H1 (cell line): ENCODE measurements at regions not wholly inside any gene's neighbourhood (a gene's known extent, or its start where the extent isn't known, plus 50 kb on each side); places are given as distances from the start of the nearest gene placed in this dataset.

Experiments used
- ATF3 ChIP-seq: IDR thresholded peaks from 2 replicates; pipeline ENCODE4 v1.6.1; 2011; ENCODE audit warnings: low read depth, mild to moderate bottlenecking, low read length; ENCODE audit not compliant: insufficient read depth
- CBX5 ChIP-seq: fragments of 300-800, 300-1000 bp; sonication (generic); IDR thresholded peaks from 2 replicates; pipeline ENCODE4 v1.7.1; 2016; ENCODE audit warnings: antibody characterized with exemption, low read length, low read depth
- FOSL1 ChIP-seq: IDR thresholded peaks from 2 replicates; pipeline ENCODE4 v1.6.1; 2011; ENCODE audit warnings: mild to moderate bottlenecking, low read depth, low read length, moderate library complexity; ENCODE audit not compliant: insufficient read depth

GRCh38 chr5:81803812-81804211, 52.9 kb upstream of the SSBP2 start (continued):
- TF ChIP-seq ATF3 (no peak), FOSL1 (no peak), CBX5 (no peak)
